ENCODE measurements at regions not wholly inside any gene's neighbourhood (a gene's known extent, or its start where the extent isn't known, plus 50 kb on each side); places are given as distances from the start of the nearest gene placed in this dataset.

DNA sequence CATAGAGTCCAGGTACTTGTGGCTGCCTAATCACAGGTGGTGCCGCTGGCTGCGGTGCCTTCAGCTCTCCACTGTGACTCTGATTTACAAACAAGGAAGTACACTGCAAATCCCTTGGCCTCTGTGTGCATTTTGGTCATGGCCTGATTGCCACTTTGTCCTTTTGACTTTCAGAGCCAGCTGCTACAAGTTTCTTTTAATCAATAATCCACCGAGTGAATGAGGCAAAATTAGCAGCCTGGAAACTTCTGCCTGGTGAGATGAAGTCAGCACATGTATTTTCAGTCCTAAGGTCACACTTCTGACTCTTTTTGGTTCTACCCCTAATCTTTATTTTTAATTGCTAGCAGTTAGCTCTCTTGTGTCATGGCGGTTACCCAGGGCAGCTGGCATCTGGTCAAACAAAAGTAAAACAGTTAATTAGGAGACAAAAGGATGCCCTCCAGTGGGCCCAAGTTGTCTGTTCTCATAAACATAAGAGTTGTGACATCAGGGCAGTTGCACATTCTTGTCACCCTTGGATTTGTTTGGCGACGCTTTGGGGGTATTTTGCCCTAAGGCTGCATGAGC, 62.3 kb upstream of the LNX1 start:
- DNase-seq (ENCODE audit: low read depth in 1 of 2, low spot score in 1 of 2): no peak

DNA sequence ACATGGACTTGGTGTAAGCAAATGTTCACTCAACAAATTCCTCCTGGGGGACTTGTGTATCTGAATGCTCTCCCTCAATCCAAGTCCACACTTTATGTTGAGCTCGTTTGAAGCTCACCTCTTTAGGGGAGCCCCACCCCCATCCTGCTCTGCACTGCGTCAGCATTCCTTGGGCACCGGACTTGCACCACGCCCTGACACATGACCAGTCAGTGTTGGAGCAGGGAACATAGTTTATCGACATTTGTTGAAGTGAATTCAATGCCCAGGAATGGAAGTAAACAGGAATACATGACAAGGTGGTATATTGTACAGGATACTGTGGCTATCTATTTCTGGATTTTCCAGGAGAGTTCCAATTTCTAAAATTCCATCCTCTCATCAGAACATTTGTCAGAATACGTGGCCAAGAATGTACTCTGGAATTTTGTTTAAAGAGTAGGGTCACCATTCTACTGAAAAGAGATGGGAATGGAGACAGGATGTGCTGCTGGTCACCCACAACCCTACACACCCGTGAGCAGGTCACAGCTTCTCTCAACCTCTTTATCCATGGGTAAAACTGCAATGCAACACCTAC, 60.0 kb upstream of the LNX1 start:
- DNase-seq (ENCODE audit: low read depth in 1 of 2, low spot score in 1 of 2): no peak

DNA sequence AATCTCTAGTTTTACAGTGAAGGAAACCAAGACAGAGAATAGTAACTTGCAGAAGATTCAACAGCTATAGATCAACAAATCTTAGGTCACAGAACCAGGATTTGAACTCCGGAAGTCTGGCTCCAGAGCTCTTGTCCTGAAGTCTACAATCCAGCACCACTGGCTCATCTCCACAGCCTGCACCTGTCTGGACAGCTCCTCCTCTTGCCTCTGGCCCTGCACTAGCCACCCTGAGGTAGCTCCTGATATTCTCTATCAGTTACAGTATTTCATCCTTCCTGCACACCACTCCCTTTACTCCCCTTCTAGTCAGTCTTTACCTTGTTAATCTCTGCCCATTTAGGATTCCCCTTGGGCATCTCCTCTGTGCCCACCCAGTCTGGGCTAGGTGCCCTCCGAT, 58.1 kb upstream of the LNX1 start:
- DNase-seq (ENCODE audit: low read depth in 1 of 2, low spot score in 1 of 2): no peak

DNA sequence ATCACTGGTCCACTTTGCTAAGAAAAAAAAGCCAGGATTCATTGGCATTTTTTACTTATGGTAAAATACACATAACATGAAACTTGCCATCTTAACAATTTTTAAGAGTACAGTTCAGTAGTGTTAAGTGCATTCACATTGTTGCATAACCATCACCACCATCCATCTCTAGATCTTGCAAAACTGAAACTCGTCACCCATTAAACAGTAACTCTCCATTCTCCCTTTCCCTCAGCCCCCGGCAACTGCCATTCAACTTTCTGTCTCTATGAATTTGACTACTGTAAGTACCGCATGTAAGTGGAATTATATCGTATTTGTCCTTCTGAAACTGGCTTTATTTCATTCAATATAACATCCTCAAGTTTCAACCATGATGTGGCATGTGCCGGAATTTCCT, 56.3 kb upstream of the LNX1 start:
- no peak for DNase-seq (ENCODE audit: low read depth in 1 of 2, low spot score in 1 of 2)

DNA sequence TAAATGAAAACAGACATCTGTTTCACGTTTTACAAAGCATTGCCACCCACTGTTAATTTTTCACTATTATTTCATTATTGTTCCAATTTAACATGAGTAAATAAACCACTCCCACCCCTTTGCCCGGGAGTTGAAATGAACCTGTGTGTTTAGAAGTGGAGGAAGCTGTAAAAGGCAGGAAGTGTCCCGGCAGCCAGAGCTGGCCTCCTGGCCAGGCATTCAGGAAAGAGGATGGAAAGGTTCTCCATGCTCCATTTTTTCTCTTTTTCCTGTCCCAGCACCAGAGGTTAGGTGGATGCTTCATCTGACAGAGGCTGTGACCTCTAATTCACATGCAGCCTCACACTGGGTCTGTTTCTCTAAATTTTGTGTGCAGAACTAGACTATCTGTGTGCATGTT, 55.5 kb upstream of the LNX1 start:
- DNase-seq (ENCODE audit: low read depth in 1 of 2, low spot score in 1 of 2): no peak

DNA sequence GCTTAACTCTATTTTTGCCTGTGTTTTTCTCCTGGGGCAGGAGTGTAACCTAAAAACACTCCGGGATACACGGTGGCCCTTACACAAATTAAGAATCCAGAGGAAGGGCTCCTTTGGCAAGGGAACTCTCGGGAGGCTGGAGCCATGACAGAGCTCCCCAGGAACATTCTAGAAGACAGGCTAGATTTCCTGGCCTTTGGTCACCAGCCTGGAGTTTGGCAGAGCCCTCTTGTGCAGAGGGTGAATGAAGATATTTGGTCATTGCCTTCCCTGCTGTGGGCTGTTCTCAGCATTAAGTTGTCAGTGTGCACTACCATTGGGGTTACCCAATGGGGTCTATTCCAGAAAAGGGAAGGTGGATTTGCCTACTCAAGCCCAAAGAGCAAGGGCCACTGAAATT, 53.8 kb upstream of the LNX1 start:
- no peak for DNase-seq (ENCODE audit: low read depth in 1 of 2, low spot score in 1 of 2)

DNA sequence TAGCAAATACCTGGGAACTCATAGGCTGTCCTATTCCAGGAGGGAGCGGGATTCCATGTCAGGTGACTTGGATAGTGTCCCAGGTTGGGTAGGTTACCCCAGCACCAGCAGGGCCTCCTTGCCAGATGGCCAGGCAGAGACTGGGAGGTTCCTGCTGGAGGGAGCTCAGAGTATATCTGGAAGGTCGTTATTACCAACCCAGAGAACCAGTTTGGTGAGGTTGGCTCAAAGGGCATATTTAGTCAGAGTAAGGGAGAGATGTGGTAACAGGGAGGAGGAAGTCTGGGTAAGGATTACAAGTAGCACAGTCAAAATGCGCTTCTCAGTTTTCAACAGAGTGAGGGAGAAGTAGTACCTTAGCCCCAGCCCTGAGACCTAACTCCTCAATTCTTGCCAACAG, 53.3 kb upstream of the LNX1 start:
- no peak for DNase-seq (ENCODE audit: low read depth in 1 of 2, low spot score in 1 of 2)
